Panc1 (cell line): ENCODE measurements at regions not wholly inside any gene's neighbourhood (a gene's known extent, or its start where the extent isn't known, plus 50 kb on each side); places are given as distances from the start of the nearest gene placed in this dataset.

ENCODE experiments used
- CTCF ChIP-seq: fragments of 450-650 bp; IDR thresholded peaks from 2 replicates; pipeline ENCODE4 v1.5.1; 2017; ENCODE audit warnings: mild to moderate bottlenecking
- POLR2AphosphoS5 ChIP-seq: IDR thresholded peaks from 2 replicates; pipeline ENCODE4 v1.6.1; 2012; ENCODE audit warnings: mild to moderate bottlenecking, low read depth, low read length, moderate library complexity
- REST ChIP-seq, 2 experiments: IDR thresholded peaks; 2 replicates each; pipeline ENCODE4 v1.6.1; 2011 to 2012; ENCODE audit warnings: low read depth in 2 of 2, control low read depth in 1 of 2, low read length in 1 of 2, mild to moderate bottlenecking in 1 of 2, moderate library complexity in 1 of 2; ENCODE audit not compliant: insufficient read depth in 1 of 2
- SIN3A ChIP-seq: IDR thresholded peaks from 2 replicates; pipeline ENCODE4 v1.6.1; 2012; ENCODE audit warnings: low read depth, mild to moderate bottlenecking, low read length, moderate library complexity, borderline replicate concordance; ENCODE audit not compliant: insufficient read depth
- TCF7L2 ChIP-seq: IDR thresholded peaks from 2 replicates; pipeline ENCODE4 v1.6.1; 2011; ENCODE audit warnings: mild to moderate bottlenecking, low read depth, low read length, inconsistent platforms

GRCh38 chrX:114344756-114345349, 239.0 kb upstream of the HTR2C start:
- TF ChIP-seq CTCF (peak; percentile 72), POLR2AphosphoS5 (no peak), TCF7L2 (no peak), SIN3A (no peak), REST (IDR thresholded peaks at IDR 0.05; ENCODE audit: insufficient read depth in 1 of 2, low read depth in 2 of 2, low read length in 1 of 2) (no peak)
